ENCODE measurements at regions not wholly inside any gene's neighbourhood (a gene's known extent, or its start where the extent isn't known, plus 50 kb on each side); places are given as distances from the start of the nearest gene placed in this dataset.
A peak's percentile ranks its signal among the peaks of the same experiment; 100 is the strongest.

GRCh38 chr11:112785719-112786118, 175.5 kb upstream of the NCAM1 start:
- DNase-seq (ENCODE audit: low spot score) = no peak

DNA sequence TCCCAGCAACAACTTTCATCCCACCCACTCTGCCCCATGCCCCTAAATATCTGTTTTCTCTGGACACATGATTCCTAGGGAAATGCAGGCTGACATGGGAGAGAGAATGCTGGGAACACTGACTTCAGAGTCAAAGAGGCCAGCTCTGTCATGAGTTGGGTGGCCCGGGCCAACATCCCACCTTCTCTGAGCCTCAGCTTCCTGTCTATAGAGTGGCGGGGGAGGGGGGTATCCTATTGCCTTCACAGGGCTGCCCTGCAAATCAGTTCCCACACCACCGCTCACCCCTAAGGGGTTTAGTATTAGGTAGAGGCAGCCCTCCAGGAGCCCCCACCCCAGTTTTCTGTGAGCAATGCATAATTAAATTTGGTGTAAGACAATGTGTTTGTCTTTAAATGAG, 175.0 kb upstream of the NCAM1 start:
- no peak for DNase-seq (ENCODE audit: low spot score)

DNA sequence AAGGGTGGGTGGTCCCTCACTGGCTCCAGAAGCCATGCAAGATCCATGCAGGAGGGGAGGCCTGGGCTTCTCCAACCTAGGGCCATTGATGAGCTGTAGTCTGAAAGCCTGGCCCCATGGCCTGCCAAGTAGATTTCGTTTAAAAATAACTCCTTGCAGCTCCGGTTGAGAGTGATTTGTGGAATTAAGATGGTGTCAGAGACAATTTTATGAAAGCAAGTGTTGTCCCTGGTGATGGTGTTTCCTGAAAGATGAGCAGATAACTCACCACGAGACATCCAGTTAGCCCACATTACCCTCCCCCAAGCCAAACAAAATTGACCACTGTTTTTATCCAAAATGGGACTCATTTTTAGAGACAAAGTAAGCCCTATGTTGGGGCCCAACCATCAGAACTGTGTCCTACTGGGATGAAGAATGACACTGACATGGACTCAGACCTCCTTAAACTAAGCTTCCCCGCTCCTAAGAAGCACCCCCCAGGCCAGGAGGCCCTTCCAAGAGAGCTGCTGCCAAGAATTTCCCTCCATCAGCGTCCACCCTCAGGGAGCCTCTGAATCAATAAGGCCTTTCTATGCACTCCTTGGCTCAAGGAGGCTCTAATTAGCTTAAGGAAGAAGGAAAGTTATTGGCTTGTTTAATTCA, 174.2 kb upstream of the NCAM1 start:
- no peak for DNase-seq (ENCODE audit: low spot score)

DNA sequence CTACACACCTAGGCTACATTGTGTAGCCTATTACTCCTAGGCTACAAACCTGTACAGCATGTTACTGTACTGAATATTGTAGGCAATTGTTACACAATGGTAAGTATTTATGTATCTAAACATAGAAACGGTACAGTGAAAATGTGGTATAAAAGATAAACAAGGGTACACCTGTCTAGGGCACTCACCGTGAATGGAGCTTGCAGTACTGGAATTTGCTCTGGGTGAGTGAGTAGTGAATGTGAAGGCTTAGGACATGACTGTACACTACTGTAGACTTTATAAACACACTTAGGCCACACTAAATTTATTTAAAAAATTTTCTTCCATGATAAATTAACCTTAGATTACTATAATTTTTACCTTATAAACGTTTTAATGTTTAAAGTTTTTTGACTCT, 171.7 kb upstream of the NCAM1 start:
- no peak for DNase-seq (ENCODE audit: low spot score)

DNA sequence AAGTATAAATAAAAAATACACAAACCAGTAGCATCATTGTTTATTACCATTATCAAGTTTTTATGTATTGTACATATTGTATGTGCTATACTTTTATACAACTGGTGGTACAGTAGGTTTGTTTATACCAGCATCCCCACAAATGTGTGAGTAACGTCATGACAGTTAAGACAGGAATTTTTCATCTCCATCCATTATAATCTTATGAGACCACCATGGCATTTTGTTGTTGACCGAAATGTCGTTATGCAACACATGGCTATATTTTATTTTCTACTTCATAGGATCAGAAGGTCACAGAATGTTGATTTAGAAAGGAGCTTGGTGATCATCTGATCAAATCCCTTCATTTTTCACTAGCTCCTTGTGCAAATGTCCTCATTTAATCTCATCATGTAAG, 170.9 kb upstream of the NCAM1 start:
- DNase-seq (ENCODE audit: low spot score) = no peak

DNA sequence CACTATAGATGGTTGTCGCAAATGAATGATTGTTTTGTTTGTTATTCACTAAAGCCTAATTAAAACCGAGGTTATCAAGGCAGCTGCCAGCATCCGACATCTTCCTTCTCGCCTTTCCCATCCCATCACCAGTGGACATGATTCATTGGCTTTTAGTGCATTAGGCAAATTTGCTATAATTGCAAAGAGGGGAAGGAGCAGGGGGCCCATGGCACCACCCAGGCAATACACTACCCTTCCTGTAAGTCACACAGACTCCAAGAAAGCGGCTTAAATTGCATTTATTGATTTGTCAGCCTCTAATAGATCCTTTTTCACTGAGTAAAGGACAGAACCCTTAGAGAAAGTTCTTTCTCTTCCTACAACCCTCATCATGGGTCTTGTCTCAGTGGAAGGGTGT, 169.2 kb upstream of the NCAM1 start:
- no peak for DNase-seq (ENCODE audit: low spot score)

- no peak for DNase-seq (ENCODE audit: low spot score)
Observed at GRCh38 chr11:112793416-112793815, 167.8 kb upstream of the NCAM1 start.

GRCh38 chr11:112794331-112794846, 166.8 kb upstream of the NCAM1 start:
- no peak for DNase-seq (ENCODE audit: low spot score)

GRCh38 chr11:112795142-112795815, 165.9 kb upstream of the NCAM1 start:
- DNase-seq (ENCODE audit: low spot score) = peak; percentile 26

- DNase-seq (ENCODE audit: low spot score) = no peak
Observed at GRCh38 chr11:112795911-112796649, 165.1 kb upstream of the NCAM1 start.

- no peak for DNase-seq (ENCODE audit: low spot score)
Observed at GRCh38 chr11:112797092-112797491, 164.1 kb upstream of the NCAM1 start.

DNA sequence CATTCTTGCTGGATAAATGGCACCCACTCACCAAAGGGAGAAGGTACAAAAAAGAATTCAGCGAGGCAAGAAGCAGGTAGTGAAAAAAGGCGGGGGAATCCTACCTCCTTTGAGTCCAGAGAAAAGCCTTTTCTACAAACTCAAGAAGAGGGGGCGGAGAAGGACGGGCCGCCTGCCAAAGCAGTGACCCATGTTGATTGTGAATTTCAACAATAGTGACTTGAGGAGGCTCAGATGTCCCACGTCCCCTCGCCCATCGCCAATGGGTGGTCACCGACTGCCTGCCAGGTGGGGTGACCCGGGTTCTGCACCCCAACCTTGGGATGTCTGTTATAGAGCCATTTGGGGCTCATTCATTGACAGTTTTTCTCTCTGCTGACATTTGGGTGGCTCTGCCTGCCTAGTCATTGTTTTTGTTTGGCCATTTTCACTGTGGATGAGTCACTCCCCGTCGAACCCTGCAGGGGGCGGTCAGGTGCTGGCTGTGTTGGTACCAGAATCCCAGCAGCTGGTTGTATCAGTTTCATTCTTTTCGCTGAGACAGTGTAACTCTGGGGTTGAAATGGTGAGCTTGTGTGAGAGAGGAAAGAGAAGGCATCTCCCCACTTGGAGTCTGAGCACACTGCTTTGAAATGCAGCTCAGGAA, 163.4 kb upstream of the NCAM1 start:
- DNase-seq (ENCODE audit: low spot score) = peak; percentile 21

- DNase-seq (ENCODE audit: low spot score) = no peak
Observed at GRCh38 chr11:112801025-112801816, 160.0 kb upstream of the NCAM1 start.

GRCh38 chr11:112801817-112802088, 159.5 kb upstream of the NCAM1 start:
- DNase-seq (ENCODE audit: low spot score) = no peak

GRCh38 chr11:112805658-112806057, 155.6 kb upstream of the NCAM1 start:
- DNase-seq (ENCODE audit: low spot score) = no peak

- DNase-seq (ENCODE audit: low spot score) = no peak
Observed at GRCh38 chr11:112806256-112806655, 155.0 kb upstream of the NCAM1 start.

DNA sequence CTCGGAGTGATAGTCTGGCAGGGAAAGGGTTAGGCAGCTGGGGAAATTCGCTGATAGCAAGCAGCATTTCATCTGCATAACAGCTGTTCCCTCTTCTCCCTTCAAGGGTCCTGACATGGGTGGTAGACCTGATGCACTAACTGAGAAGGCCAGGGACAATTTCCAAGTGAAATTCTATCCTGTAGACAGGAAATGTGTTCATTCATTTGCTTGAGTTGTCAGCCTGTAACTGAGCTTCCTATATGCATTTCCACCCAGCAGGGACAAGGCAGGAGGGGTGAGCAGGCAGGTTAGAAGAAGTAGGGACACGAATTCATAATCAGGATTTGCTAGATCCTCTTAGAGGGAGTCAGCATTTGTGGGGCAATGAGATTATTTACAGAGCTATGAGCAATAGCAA, 154.3 kb upstream of the NCAM1 start:
- DNase-seq (ENCODE audit: low spot score) = no peak

DNA sequence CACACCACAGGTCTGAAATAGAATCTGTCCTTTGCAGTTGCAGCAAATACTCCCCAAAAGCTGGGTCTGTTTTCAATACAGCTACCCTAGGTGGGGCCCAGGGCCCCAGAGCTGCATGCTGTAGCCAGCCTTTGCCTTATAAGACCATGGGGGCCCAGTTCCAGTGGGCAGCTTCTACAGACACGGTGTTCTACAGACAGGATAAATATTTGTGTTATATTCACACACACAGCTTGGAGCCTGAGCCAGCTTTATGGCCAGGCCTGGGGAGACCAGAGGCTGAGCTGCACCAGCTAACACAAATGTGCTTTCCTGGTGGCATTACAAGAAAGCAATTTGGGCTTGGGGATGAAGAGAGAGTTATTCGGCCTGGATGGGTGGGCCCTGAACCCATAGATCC, 151.8 kb upstream of the NCAM1 start:
- no peak for DNase-seq (ENCODE audit: low spot score)

DNA sequence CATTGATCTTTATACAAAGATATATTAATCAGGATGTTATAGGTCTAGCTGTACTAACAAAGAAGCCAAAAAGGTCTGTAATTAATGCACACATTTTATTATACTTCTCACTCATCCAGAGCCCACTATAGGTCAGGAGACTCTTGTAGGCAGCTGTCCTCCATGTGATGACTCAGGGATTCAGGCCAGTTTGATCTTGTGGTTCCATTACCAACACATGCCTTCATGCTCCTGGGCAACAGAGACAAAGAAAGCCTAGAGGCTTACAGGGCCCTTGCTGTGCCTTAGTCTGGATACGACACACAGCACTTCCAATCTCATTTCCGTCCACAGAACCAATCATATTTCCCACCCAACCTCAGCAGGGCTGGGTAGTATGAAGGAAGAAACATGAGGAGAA, 150.3 kb upstream of the NCAM1 start:
- no peak for DNase-seq (ENCODE audit: low spot score)

DNA sequence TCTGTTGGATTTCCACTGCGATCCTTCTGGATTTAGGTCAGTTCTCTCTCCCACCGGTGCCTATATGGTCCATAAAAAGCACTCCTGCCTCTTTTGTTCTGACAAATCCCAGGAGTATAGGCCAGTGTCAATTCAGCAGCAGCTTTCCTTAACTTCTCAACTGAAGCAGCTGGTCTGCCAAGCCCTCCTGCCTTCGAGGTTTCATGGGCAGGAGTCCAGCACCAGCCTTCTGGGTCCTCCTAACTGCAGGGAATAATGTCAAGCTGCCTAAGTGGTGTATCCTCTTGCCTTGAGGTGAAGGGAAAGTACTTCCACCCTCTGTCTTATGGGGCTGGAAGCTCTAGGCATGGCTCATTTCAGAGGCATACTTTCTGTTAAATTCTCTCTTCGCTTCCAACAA, 149.4 kb upstream of the NCAM1 start:
- no peak for DNase-seq (ENCODE audit: low spot score)

- DNase-seq (ENCODE audit: low spot score) = no peak
Observed at GRCh38 chr11:112812729-112813128, 148.5 kb upstream of the NCAM1 start.

DNA sequence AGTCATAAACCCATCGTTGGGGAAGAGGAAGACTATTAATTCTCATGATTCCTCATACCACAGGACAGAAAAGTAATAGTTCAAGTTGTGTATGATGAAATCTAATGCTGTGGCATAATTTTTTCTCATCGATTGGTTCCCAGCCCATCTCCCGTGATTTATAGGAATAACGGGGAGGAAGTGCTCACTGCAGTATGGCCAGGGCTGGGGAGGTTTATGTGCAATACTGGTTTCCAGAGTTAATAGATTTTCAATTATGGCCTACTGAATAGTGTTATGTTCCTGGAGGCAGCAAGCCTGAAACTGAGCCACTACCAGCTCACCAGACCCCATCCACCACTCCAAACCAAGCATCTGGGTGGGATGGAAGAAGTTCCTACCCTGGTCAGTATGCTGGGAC, 147.1 kb upstream of the NCAM1 start:
- no peak for DNase-seq (ENCODE audit: low spot score)

Measured in activated CD4-positive, alpha-beta T cell treated with anti-CD3 and anti-CD28 coated beads, Interleukin-2, Interleukin-4, amounts not matched to agents 100 ng/mL and 50 ng/mL, durations not matched to agents 16 hours and 8 hours (primary cell).